Astrocyte of the cerebellum (primary cell): ENCODE measurements at regions not wholly inside any gene's neighbourhood (a gene's known extent, or its start where the extent isn't known, plus 50 kb on each side); places are given as distances from the start of the nearest gene placed in this dataset.

Experiments used
- DNase-seq: peaks from one replicate; pipeline ENCODE4 v3.0.0-alpha.2; 2011; ENCODE audit warnings: low read depth
- H3K4me3 ChIP-seq: 2 replicates; pipeline ENCODE4 v1.5.1; 2011; ENCODE audit warnings: mild to moderate bottlenecking, low read depth, low read length, moderate library complexity
- CTCF ChIP-seq: IDR thresholded peaks from 2 replicates; pipeline ENCODE4 v1.5.1; 2012; ENCODE audit warnings: low read length, low read depth, moderate library complexity, mild to moderate bottlenecking; ENCODE audit errors: missing control alignments
- in situ Hi-C: cut with HindIII; loops from 2 replicates; pipeline ENCODE4 v1.10.0; 2017; ENCODE audit warnings: low sequenced_read_pairs

DNA sequence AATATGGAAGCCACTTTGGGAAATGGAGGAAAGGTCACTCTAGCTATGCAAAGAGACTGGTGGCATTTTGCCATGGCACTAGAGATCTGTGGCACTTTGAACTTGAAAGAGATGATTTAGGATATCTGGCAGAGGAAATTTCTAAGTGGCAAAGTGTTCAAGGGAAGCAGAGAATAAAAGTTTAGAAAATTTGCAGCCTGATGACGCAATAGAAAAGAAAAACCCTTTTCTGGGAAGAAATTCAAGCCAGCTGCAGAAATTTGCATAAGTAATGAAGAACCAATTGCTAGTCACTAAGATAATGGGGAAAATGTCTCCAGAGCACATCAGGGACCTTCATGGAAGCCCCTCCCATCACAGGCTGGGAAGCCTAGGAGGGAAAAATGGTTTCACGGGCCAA lies 191.1 kb upstream of the B3GALT2 start:
- TF ChIP-seq CTCF = no peak
- DNase-seq = no peak
- in situ Hi-C loops = no loop called here
- no peak overlapping the region for H3K4me3 ChIP-seq

- H3K4me3 ChIP-seq = no peak overlapping the region
- TF ChIP-seq CTCF = no peak
- in situ Hi-C loops = no loop called here
Measured at GRCh38 chr1:193372553-193372952, 186.1 kb upstream of the B3GALT2 start.

DNA sequence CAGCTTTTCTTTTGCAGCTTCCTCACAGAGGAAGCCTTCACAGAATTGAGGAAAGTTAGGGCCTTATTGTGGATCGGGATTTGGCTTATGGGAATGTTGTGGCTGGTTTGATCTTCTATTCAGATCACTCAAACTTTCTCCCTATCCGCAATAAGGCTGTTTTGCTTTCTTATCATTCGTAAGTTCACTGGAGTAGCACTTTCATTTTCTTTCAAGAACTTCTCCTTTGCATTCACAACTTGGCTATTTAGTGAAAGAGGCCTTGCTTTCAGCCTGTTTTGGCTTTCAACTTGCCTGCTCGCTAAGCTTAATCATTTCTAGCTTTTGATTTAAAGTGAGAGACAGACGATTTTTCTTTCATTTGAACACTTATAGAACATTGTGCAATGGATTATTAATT lies 181.9 kb upstream of the B3GALT2 start:
- no peak for DNase-seq
- no peak for TF ChIP-seq CTCF
- H3K4me3 ChIP-seq = no peak overlapping the region
- in situ Hi-C loops = no loop called here

More at GRCh38 chr1:193372553-193372952, 186.1 kb upstream of the B3GALT2 start:
- DNase-seq = no peak

- no peak for TF ChIP-seq CTCF
- no peak for DNase-seq
- H3K4me3 ChIP-seq = no peak overlapping the region
- in situ Hi-C loops = no loop called here
Measured at GRCh38 chr1:193367863-193368262, 181.4 kb upstream of the B3GALT2 start.

- no peak for DNase-seq
- in situ Hi-C loops = no loop called here
Measured at GRCh38 chr1:193366764-193367507, 180.5 kb upstream of the B3GALT2 start.

DNA sequence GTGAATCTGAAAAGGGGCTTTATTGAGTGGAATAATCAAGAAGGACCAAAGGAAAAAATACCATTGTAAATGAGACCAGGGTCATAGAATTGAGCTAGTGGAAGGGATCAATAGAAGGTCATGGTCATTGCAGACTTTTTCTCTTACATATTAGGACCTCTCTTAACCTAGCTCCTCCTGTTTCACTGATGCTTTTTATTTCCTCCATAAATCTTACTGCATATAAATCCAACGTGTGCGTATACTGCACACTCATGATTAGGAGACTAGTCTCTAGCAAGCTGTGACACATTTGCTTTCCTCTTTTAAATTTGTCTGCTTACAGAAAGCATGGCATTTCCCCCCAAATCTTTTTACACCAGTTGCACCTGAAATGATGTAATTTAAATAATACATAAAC lies 179.6 kb upstream of the B3GALT2 start:
- no peak overlapping the region for H3K4me3 ChIP-seq
- TF ChIP-seq CTCF = no peak
- in situ Hi-C loops = no loop called here
- DNase-seq = no peak

More at GRCh38 chr1:193366764-193367507, 180.5 kb upstream of the B3GALT2 start:
- no peak for TF ChIP-seq CTCF
- no peak overlapping the region for H3K4me3 ChIP-seq
